ENCODE measurements at regions not wholly inside any gene's neighbourhood (a gene's known extent, or its start where the extent isn't known, plus 50 kb on each side); places are given as distances from the start of the nearest gene placed in this dataset.

DNA sequence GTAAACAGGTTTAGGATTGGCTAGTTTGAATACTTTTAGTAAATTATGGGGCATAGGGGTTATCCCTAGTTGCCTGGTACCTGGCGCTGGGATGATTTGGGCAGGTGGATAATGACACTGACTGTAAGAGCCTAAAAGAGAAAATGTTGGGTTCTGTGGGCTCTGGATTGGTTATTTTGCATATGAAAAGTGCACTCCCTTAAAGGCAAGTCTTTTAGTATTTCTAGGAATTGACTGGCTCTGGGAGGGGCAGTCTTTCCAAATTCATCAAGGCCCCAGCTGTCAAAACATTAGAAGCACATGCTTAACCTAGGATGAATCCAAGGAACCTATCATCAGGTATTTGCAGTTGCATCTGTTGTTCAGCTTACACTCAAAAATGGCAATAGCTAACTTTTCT lies 454.6 kb upstream of the SORCS1 start:
- in situ Hi-C loops (cut with MboI; ENCODE audit: low sequenced_read_pairs): no loop called here

DNA sequence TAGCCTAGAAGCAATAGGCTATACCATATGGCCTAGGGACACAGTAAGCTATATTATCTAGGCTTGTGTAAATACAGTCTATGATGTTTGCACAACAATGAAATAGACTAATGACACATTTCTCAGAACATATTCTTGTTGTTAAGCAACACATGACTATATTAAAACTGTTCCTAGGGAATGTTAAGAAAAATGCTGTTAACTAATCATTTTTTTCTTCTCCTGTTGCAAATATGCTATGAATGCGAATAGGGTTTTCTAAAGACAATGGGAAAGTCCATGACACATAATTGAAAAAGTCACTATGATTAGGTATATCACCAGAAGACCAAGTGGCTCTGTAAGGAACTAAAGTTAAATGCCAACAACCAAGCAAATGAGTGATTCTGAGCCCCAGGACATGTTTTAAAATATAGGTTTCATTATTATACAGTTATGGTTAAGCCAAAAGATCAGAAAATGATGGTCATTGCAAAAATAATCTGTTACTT lies 454.0 kb upstream of the SORCS1 start:
- in situ Hi-C loops (cut with MboI; ENCODE audit: low sequenced_read_pairs): no loop called here

DNA sequence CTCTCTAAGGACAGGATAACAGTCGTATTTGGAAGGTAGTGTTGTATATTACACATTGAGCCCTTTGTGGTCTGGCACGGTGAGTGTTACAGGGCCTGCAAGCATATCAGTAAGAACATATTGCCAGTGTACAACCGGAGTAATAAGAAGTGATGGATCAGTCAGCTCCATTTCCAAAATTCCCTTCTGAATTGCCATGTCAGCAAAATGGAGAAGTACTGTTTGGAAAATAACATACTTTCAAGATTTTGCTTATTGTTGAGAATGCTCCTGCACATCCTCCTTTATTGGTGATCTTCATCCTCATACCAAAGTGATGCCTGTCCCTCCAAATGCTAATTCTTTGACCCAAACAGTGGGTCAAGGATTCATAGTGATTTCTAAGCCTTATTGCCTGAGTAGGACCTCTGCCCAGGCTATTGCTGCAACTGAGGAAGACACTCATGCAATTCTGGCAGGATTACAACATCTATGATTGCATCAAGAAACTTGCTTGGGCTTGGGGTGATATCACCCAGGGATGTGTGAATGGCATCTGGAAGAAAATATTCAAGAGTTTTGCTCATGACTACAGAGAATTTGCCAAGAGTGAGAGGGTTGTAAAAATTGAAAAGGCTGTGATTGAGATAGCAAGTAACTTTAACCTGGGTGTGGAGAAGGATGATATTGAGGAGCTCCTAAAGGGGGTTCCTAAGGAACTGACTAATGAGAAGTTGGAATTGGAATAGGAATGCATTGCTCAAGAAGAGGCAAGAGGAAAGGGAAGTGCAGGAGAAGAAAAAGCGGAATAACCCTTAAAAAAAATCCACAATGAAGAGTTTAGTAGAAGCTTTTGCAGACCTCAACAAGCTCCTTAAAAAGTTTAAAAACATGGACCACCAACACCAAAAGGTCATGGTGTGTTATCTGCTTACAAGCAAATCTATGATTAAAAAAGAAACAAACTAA lies 452.2 kb upstream of the SORCS1 start:
- in situ Hi-C loops (cut with MboI; ENCODE audit: low sequenced_read_pairs): no loop called here

DNA sequence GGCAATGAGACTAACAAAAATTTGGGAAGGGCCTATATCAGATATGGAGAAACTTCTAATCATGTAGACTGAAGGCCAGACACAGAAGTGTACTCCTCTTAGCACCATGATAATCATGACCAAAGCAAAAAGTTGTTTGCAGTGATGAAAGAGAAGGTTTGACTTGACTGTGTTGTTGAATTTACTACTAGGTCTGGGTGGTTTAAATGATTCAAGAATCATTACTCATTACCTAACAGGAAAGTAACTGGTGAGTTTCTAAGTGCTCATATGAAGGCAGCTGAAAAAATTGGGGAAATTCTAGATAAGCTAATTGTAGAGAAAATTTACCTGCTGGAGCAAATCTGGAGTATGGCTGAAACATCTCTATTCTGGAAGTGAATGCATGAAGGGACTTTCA lies 451.5 kb upstream of the SORCS1 start:
- in situ Hi-C loops (cut with MboI; ENCODE audit: low sequenced_read_pairs): no loop called here

DNA sequence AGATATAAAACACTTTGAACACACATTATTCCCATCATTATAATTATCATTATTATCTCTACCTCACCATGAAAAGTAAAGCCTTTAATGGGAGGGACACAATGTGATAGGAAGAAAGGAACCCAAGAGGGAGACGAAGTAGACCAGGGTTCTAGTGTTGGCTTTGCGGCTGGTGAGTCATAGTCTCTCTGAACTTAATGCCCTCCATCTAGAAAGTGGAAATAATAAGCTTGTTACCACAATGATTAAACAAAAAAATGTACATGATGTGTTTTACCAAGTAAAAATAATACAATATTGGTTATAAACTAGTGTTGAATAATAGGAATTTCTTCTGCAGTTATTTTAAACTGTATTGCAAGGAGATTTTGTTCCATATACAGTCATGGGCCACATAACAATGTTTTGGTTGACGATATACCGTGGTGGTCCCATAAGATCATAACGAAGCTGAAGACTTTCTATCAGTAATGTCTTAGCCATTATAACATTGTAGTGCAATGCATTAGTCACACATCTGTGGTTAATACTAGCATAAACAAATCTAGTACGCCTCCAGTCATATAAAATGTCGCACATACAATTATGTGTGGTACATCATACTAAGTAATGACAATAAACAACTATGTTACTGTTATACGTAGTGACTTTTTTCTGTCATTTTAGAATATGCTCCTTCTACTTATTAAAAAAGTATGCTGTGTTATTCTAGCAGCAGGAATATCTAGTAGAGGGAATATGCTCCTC lies 450.6 kb upstream of the SORCS1 start:
- in situ Hi-C loops (cut with MboI; ENCODE audit: low sequenced_read_pairs): no loop called here

DNA sequence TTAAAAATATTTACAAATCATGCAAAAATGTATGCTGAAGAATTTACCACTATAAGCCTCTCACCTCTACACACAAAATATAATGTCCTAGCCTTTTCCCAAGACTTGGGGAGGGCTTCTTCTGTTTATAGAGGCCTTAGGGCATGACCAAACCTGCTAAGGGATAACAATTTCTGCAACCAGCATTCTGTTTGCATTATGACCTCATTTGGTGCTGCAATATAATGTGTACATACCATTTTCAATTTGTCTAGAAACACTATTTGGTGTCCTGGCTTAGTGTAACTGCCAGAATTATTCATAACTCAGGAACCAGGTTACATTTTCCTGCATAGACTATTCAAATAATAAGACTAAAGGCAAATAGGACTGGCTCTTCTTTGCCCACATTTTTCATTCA lies 446.6 kb upstream of the SORCS1 start:
- in situ Hi-C loops (cut with MboI; ENCODE audit: low sequenced_read_pairs): no loop called here

DNA sequence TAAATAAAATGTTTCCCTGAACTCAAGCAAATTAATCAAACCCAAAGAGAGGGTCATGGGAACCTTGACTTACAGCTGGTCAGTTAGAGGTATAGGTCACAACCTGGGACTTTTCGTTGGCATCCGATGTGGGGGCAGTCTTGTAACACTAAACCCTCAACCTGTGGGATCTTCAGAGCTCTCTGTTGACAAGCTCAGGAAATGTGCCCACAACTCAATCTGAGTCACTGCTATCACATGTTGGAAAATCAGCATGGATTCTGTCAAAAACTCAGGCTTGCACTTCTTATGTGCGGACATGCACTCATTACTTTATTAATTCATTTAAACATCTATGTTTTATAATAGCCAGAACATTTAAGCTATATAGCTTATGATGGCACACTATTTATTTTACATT lies 424.6 kb upstream of the SORCS1 start:
- in situ Hi-C loops (cut with MboI; ENCODE audit: low sequenced_read_pairs): no loop called here

DNA sequence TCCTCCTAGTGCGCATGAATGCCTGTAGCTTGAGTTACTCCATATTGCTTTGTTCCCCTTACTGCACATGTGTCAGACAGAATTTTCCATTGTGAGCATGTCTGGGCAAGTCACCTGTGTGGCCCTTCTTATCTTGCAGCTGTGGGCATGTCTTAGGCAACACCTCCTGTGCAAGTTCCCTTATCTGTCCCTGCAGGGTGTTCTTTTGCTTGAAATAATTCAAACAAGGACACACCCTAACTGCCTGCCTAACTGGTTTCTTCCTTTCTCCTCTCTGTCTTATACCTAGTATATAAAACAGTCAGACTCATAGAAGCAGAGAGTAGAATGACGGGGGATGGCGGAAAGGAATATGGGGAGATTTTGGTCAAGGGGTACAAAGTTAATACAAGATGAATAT lies 421.1 kb upstream of the SORCS1 start:
- in situ Hi-C loops (cut with MboI; ENCODE audit: low sequenced_read_pairs): no loop called here

DNA sequence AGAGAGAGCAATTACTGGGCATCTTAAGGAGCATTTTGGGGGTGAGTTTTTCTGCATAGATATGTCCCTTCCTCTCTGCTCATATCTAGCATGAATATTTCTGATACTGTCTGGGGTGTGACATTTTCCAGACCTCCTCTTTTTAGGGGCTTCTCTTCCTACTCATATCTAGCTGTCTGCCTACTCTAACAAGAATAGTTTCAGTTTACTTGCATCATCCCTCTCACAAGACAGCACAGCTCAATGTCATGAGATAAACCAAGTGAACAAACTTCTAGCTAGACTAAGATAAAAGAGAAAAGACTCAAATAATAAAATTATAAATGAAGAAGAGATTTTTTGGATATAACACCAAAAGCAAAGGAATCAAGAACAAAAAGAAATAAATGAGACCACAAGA lies 419.5 kb upstream of the SORCS1 start:
- in situ Hi-C loops (cut with MboI; ENCODE audit: low sequenced_read_pairs): no loop called here

DNA sequence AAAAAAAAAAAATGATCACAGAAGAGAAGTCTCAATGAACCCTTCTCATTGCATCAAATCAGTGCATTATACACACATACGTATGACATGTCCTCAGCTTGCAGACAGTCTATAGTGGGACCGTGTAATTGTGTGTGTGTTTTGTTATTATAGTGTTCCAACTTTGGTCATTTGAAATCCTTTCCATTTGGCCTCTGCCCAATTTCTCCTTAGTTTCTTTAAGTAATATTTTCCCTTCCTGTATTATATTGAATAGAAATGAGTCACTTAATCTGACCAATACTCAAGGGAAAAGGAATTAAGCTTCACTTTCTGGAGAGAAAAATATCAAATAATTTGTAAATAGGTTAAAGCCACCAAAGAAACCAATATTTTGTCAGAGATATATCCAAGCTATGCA lies 415.5 kb upstream of the SORCS1 start:
- in situ Hi-C loops (cut with MboI; ENCODE audit: low sequenced_read_pairs): no loop called here

DNA sequence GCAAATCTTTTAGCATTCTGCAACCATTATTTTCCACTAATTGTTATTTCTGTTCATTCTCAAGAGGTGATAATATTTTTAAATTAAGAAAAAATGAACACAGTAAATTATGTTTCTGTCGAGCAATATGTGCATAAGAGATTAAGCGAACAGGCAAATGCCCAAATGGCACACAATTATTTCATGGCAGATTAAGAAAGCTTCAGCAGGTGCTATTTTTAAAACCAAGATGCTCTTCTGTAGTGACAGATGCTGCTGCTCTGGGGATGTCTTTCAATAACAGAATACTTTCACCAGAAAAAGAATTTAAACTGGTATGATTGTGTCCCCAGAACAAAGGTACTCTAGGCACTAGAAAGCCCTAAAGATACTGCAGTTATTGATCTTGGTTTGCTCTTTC lies 412.7 kb upstream of the SORCS1 start:
- in situ Hi-C loops (cut with MboI; ENCODE audit: low sequenced_read_pairs): no loop called here

DNA sequence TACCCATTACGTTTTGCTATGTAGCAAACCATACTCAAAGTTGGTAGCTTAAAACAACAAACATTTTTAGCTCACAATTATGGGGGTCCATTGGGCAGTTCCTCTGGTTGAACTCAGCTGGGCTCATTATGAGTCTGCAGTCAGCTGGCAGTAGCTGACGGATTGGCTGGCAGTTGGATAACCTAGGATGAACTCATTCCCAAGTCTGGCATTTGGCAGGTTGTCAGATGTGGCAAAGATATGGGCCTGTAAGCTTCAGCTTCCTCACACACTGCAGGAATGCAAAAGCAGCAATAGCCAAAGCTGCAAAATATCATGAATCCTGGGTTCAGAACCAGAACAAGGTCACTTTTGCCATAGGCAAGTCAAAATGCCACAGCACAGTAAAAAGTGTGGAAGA lies 412.2 kb upstream of the SORCS1 start:
- in situ Hi-C loops (cut with MboI; ENCODE audit: low sequenced_read_pairs): no loop called here

DNA sequence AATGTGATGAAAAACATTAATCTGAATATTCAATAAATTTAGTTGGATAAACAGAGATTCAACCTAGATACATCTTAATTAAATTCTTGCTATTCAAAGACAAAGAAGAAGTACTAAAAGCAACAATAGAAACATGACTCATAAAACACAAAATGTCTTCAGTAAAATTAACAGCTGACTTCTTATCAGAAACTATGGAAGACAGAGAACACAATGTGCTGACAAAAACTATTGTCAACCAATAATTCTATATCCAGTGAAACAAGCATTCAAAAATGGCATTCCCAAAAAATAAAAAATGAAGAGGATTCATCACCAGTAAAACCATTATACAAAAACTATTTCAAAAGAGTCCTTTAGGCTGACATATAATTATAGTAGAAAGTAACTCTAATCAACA lies 400.5 kb upstream of the SORCS1 start:
- in situ Hi-C loops (cut with MboI; ENCODE audit: low sequenced_read_pairs): no loop called here

DNA sequence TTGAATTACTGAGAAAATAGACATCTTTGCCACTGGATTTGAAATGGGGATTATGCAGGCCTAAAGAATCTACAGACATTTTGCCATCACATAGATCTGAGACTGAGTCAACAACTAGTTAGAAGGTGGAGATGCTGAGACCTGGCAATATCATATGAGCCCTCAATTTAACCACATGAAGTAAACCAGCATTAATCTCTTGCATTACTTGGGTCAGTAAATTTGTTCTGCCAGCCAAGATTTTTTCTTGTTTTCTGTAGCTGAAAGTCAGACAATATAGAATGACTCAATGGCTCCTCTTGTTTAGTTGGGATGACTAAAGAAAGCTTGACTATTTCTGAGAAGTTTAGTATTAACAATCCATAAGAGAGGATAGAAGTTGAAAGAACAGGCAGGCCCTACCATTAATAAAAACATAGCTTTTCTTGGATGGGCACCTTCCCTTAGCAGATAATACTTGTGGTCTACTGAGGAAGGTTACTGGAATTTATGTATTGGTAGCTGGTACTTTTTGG lies 396.7 kb upstream of the SORCS1 start:
- in situ Hi-C loops (cut with MboI; ENCODE audit: low sequenced_read_pairs): no loop called here

DNA sequence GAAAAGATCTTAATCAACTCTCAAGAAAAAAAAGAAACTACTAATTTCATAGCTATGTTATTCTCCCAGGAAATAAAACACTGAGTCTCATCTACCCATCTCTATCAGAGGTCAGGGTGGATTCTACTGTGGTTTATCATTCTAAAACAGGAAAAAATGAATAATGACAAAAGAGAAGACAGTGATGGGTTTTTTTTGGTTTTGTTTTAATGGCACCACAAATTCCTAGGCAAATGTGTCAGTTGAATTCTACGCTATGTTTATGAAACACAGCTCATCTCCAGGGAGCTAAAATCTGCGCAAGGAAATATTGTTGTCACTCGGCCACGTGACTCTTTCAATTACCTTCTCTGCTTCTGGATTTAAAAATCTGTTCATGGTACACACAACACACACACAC lies 393.4 kb upstream of the SORCS1 start:
- in situ Hi-C loops (cut with MboI; ENCODE audit: low sequenced_read_pairs): no loop called here

DNA sequence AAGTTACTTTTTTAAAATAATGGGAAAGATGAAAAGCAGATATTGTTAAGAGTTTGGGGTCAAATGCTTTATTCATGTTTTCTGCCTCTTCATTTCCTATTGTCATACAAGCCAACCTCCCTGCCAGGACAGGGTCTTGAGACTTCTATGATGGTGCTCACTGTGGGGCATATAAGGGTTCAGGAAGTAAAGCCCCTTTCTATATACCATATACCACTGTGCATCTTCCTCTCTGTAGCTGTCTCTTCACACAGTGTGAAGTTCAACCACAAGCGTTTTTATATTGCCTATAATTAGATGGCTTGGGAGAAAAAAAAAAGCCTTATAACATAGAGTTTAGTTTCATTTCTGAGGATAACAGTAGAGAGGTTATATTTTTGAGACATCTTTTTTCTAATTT lies 389.8 kb upstream of the SORCS1 start:
- in situ Hi-C loops (cut with MboI; ENCODE audit: low sequenced_read_pairs): no loop called here

DNA sequence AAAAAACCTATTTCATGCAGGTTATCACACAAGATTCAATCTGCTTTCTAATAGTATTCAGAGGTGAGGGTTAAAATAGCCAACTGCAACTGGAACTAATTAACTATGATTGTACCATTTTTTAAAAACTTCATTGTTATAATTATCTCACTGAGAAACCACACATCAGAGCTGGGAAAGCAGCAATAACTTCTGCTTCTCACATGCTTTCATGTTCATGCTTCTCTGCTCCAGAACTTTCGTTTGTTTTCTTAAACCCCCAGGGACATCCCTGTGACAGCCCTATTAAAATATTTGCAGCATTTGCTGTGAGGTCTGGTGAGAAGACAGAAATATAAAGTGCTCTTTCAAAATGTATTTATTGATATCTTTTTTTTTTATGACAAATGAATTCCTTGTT lies 389.0 kb upstream of the SORCS1 start:
- in situ Hi-C loops (cut with MboI; ENCODE audit: low sequenced_read_pairs): no loop called here

DNA sequence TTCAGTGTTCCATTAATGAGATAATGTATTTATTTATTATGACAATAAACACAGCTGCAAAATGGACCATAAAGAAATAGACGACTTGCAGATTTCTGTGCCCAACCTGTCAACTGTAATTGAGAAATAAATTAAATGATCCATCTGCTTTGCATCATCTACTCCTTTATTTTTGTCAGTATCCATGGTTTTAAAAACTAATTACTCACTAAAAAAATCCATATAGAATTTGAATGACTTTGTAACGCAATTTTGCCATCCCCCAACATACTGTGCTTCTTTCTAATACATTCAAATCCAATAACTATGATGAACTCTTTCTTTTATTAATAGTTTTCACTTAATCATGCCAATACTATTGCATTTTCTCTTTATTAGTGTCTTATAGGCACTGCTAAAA lies 388.5 kb upstream of the SORCS1 start:
- in situ Hi-C loops (cut with MboI; ENCODE audit: low sequenced_read_pairs): no loop called here

DNA sequence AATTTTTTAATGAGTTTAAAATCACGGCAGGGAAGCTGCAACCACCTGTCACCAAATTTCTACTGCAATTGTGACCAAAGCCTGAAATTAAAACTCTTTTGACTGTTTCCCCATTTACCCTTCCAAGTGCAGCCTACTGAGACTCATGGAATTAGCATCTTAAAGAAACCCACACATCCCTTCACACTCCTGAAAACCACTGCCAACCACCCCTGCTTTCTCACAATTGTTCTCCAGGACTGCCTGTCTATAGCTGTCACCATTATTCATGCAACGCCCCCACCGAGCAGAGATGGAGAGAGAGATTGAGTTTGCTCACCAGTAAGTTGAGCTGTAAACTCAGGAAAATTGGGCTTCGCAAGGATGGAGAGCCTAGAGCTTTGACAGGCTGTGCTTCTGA lies 383.8 kb upstream of the SORCS1 start:
- in situ Hi-C loops (cut with MboI; ENCODE audit: low sequenced_read_pairs): no loop called here

DNA sequence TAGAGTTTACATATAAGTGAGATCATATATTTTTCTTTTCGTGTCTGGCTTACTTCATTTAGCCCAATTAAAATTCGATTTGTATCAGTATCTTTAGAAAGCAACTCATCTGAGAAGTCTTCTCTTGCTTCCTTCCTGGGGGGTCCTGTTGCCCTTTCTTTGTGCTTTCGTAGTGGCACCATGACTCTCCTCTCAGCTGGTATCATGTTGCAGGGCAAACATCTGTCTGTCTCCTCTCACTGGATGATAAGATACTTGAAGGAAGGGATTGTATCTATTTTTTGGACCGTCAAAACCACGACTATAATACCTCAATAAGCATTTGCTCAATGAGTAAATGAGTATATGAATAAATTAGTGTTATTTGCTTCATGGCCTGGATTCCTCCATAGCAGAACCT lies 382.5 kb upstream of the SORCS1 start:
- in situ Hi-C loops (cut with MboI; ENCODE audit: low sequenced_read_pairs): no loop called here

DNA sequence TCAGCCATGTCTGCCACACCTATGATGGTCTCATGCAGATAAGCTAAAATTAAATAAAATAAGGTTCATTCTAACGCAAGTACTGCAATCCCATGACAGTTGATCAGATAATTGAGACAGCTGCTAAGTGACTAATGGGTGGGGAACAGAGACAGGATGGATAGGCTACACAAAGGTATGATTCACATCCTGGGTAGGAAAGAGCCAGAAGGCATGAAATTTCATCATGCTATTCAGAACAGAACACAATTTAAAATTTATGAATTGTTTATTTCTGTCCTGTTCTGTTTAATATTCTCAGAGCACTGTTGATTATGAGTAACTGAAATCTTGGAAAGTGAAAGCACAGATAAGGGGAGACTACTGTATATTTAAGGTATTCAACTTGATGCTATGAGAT lies 381.8 kb upstream of the SORCS1 start:
- in situ Hi-C loops (cut with MboI; ENCODE audit: low sequenced_read_pairs): no loop called here

DNA sequence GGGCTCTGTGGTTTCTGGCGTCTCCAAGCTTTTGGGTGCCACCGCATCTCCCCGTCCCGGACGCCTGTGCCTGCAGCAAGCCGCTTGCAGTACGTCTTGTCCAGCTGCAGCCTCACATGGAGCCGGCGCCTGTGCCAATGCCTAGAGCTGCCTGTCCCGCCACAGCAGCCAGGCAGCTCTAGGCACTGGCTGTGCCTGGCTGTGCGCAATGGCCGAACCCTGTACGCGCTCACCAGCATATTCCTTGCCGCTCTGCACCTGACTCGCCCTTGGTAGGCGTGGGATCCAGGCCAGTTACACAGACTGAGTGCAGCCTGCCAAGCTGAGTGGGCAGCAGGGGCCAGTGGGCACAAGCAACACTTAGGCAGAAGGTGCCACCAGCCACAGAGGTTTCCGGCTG lies 381.2 kb upstream of the SORCS1 start:
- in situ Hi-C loops (cut with MboI; ENCODE audit: low sequenced_read_pairs): no loop called here
